ENCODE measurements at regions not wholly inside any gene's neighbourhood (a gene's known extent, or its start where the extent isn't known, plus 50 kb on each side); places are given as distances from the start of the nearest gene placed in this dataset.
A peak's percentile ranks its signal among the peaks of the same experiment; 100 is the strongest.

GRCh38 chr4:11313157-11313943 lies 115.3 kb downstream of the HS3ST1 start:
- peak overlapping the region in 1 of 2 donors; percentile 21 for H3K27ac ChIP-seq (ENCODE audit: low read depth in 2 of 2, low read length in 1 of 2)
- WGBS, 2 donors: 55 to 63% methylated on average over 6 of the region's 6 CpGs

GRCh38 chr4:11312389-11312788 lies 116.3 kb downstream of the HS3ST1 start:
- no peaks in the 10 kb centered on the region for H3K4me1 ChIP-seq (ENCODE audit: control insufficient read depth in 2 of 2, insufficient read depth in 2 of 2, low read length in 1 of 2)
- peaks cover 0 to under 1% of the 10 kb centered on the region in 2 donors for H3K9me3 ChIP-seq (ENCODE audit: control insufficient read depth in 2 of 2, insufficient read depth in 1 of 2, low read depth in 1 of 2, low read length in 1 of 2)
- H3K36me3 ChIP-seq (ENCODE audit: control insufficient read depth in 2 of 2, insufficient read depth in 2 of 2, low read length in 1 of 2): no peaks in the 10 kb centered on the region
- no peaks in the 10 kb centered on the region for H3K27me3 ChIP-seq (ENCODE audit: control insufficient read depth in 1 of 2, insufficient read depth in 2 of 2, low read length in 2 of 2)
- no peak overlapping the region for H3K27ac ChIP-seq (ENCODE audit: low read depth in 2 of 2, low read length in 1 of 2)
- H3K4me3 ChIP-seq (ENCODE audit: low read depth in 1 of 2, low read length in 2 of 2): no peak overlapping the region

More at GRCh38 chr4:11313157-11313943, 115.3 kb downstream of the HS3ST1 start:
- H3K4me1 ChIP-seq (ENCODE audit: control insufficient read depth in 2 of 2, insufficient read depth in 2 of 2, low read length in 1 of 2): no peaks in the 10 kb centered on the region
- no peak overlapping the region for H3K4me3 ChIP-seq (ENCODE audit: low read depth in 1 of 2, low read length in 2 of 2)
- no peaks in the 10 kb centered on the region for H3K9me3 ChIP-seq (ENCODE audit: control insufficient read depth in 2 of 2, insufficient read depth in 1 of 2, low read depth in 1 of 2, low read length in 1 of 2)
- no peaks in the 10 kb centered on the region for H3K27me3 ChIP-seq (ENCODE audit: control insufficient read depth in 1 of 2, insufficient read depth in 2 of 2, low read length in 2 of 2)
- no peaks in the 10 kb centered on the region for H3K36me3 ChIP-seq (ENCODE audit: control insufficient read depth in 2 of 2, insufficient read depth in 2 of 2, low read length in 1 of 2)

- H3K27ac ChIP-seq (ENCODE audit: low read depth in 2 of 2, low read length in 1 of 2): no peak overlapping the region
- peaks cover 0 to 2% of the 10 kb centered on the region in 2 donors for H3K4me1 ChIP-seq (ENCODE audit: control insufficient read depth in 2 of 2, insufficient read depth in 2 of 2, low read length in 1 of 2)
- H3K9me3 ChIP-seq (ENCODE audit: control insufficient read depth in 2 of 2, insufficient read depth in 1 of 2, low read depth in 1 of 2, low read length in 1 of 2): no peaks in the 10 kb centered on the region
- H3K36me3 ChIP-seq (ENCODE audit: control insufficient read depth in 2 of 2, insufficient read depth in 2 of 2, low read length in 1 of 2): no peaks in the 10 kb centered on the region
- WGBS, 2 donors: 59 to 82% methylated on average over 4 of the region's 4 CpGs
- no peaks in the 10 kb centered on the region for H3K27me3 ChIP-seq (ENCODE audit: control insufficient read depth in 1 of 2, insufficient read depth in 2 of 2, low read length in 2 of 2)
- no peak overlapping the region for H3K4me3 ChIP-seq (ENCODE audit: low read depth in 1 of 2, low read length in 2 of 2)
Observed at GRCh38 chr4:11301075-11301660, 127.5 kb downstream of the HS3ST1 start.

GRCh38 chr4:11299836-11300235 lies 128.9 kb downstream of the HS3ST1 start:
- no peaks in the 10 kb centered on the region for H3K9me3 ChIP-seq (ENCODE audit: control insufficient read depth in 2 of 2, insufficient read depth in 1 of 2, low read depth in 1 of 2, low read length in 1 of 2)
- no peak overlapping the region for H3K4me3 ChIP-seq (ENCODE audit: low read depth in 1 of 2, low read length in 2 of 2)
- no peaks in the 10 kb centered on the region for H3K36me3 ChIP-seq (ENCODE audit: control insufficient read depth in 2 of 2, insufficient read depth in 2 of 2, low read length in 1 of 2)
- WGBS, 2 donors: 80 to 82% methylated on average over 5 of the region's 5 CpGs
- peaks cover 0 to 2% of the 10 kb centered on the region in 2 donors for H3K4me1 ChIP-seq (ENCODE audit: control insufficient read depth in 2 of 2, insufficient read depth in 2 of 2, low read length in 1 of 2)
- no peaks in the 10 kb centered on the region for H3K27me3 ChIP-seq (ENCODE audit: control insufficient read depth in 1 of 2, insufficient read depth in 2 of 2, low read length in 2 of 2)
- no peak overlapping the region for H3K27ac ChIP-seq (ENCODE audit: low read depth in 2 of 2, low read length in 1 of 2)

- Histone ChIP-seq H3K4me3 (ENCODE audit: low read depth in 1 of 2, low read length in 2 of 2) (no peak overlapping the region), H3K4me1 (ENCODE audit: control insufficient read depth in 2 of 2, insufficient read depth in 2 of 2, low read length in 1 of 2) (peaks cover 0 to 2% of the 10 kb centered on the region in 2 donors), H3K36me3 (ENCODE audit: control insufficient read depth in 2 of 2, insufficient read depth in 2 of 2, low read length in 1 of 2) (no peaks in the 10 kb centered on the region), H3K9me3 (ENCODE audit: control insufficient read depth in 2 of 2, insufficient read depth in 1 of 2, low read depth in 1 of 2, low read length in 1 of 2) (no peaks in the 10 kb centered on the region), H3K27me3 (ENCODE audit: control insufficient read depth in 1 of 2, insufficient read depth in 2 of 2, low read length in 2 of 2) (no peaks in the 10 kb centered on the region), H3K27ac (ENCODE audit: low read depth in 2 of 2, low read length in 1 of 2) (no peak overlapping the region)
- 60 to 67% methylated on average over 6 of the region's 6 CpGs for WGBS, 2 donors
Observed at GRCh38 chr4:11299016-11299415, 129.7 kb downstream of the HS3ST1 start.

DNA sequence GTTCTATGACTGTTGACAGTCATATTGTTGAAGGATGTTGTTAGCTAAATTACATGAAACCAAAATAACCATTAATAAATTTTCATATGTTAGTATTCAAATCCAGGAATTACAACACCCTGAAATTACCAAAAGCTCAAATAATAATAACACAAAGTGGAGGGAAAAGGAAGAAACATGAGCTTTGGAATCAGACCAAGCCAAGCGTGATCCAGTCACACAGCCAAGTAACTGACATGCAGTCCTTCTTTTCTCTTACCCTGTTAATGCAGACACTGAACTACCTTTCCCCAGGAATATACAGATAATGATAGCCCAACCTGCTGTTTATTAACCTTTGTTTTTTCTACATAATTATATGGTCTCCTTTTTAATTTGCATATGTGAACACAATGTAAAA lies 130.2 kb downstream of the HS3ST1 start:
- Histone ChIP-seq H3K27me3 (ENCODE audit: control insufficient read depth in 1 of 2, insufficient read depth in 2 of 2, low read length in 2 of 2) (no peaks in the 10 kb centered on the region), H3K4me1 (ENCODE audit: control insufficient read depth in 2 of 2, insufficient read depth in 2 of 2, low read length in 1 of 2) (peaks cover 0 to 2% of the 10 kb centered on the region in 2 donors), H3K9me3 (ENCODE audit: control insufficient read depth in 2 of 2, insufficient read depth in 1 of 2, low read depth in 1 of 2, low read length in 1 of 2) (no peaks in the 10 kb centered on the region), H3K27ac (ENCODE audit: low read depth in 2 of 2, low read length in 1 of 2) (no peak overlapping the region), H3K36me3 (ENCODE audit: control insufficient read depth in 2 of 2, insufficient read depth in 2 of 2, low read length in 1 of 2) (no peaks in the 10 kb centered on the region), H3K4me3 (ENCODE audit: low read depth in 1 of 2, low read length in 2 of 2) (no peak overlapping the region)
- WGBS, 2 donors: 20 to 35% methylated on average over 1 of the region's 1 CpG

DNA sequence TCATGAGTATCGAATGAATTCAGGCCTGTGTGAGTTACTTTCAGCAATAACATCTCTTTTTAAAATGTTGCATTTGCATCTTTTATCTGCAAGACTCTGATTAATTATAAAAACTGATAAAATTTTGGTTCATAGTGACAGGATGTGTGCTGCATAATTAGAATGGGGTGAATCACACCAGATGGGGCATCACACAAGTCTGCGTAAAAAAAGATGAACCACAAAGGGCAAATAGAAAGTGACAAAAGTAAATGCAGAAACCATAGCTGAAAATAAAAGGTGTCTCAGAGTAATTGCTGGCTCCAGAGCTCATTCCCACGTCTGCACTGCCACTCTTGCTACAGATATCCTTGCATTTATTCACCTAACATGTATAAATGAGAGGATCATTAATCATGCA lies 131.1 kb downstream of the HS3ST1 start:
- Histone ChIP-seq H3K4me3 (ENCODE audit: low read depth in 1 of 2, low read length in 2 of 2) (no peak overlapping the region), H3K9me3 (ENCODE audit: control insufficient read depth in 2 of 2, insufficient read depth in 1 of 2, low read depth in 1 of 2, low read length in 1 of 2) (no peaks in the 10 kb centered on the region), H3K27ac (ENCODE audit: low read depth in 2 of 2, low read length in 1 of 2) (no peak overlapping the region), H3K27me3 (ENCODE audit: control insufficient read depth in 1 of 2, insufficient read depth in 2 of 2, low read length in 2 of 2) (no peaks in the 10 kb centered on the region), H3K4me1 (ENCODE audit: control insufficient read depth in 2 of 2, insufficient read depth in 2 of 2, low read length in 1 of 2) (peaks cover 0 to 2% of the 10 kb centered on the region in 2 donors), H3K36me3 (ENCODE audit: control insufficient read depth in 2 of 2, insufficient read depth in 2 of 2, low read length in 1 of 2) (no peaks in the 10 kb centered on the region)
- 60 to 64% methylated on average over 3 of the region's 3 CpGs for WGBS, 2 donors

- H3K9me3 ChIP-seq (ENCODE audit: control insufficient read depth in 2 of 2, insufficient read depth in 1 of 2, low read depth in 1 of 2, low read length in 1 of 2): no peaks in the 10 kb centered on the region
- no peak overlapping the region for H3K4me3 ChIP-seq (ENCODE audit: low read depth in 1 of 2, low read length in 2 of 2)
- H3K27ac ChIP-seq (ENCODE audit: low read depth in 2 of 2, low read length in 1 of 2): no peak overlapping the region
- no peaks in the 10 kb centered on the region for H3K27me3 ChIP-seq (ENCODE audit: control insufficient read depth in 1 of 2, insufficient read depth in 2 of 2, low read length in 2 of 2)
- H3K36me3 ChIP-seq (ENCODE audit: control insufficient read depth in 2 of 2, insufficient read depth in 2 of 2, low read length in 1 of 2): no peaks in the 10 kb centered on the region
- H3K4me1 ChIP-seq (ENCODE audit: control insufficient read depth in 2 of 2, insufficient read depth in 2 of 2, low read length in 1 of 2): peaks cover 0 to 2% of the 10 kb centered on the region in 2 donors
- 39 to 47% methylated on average over 4 of the region's 4 CpGs for WGBS, 2 donors
Observed at GRCh38 chr4:11297201-11297600, 131.5 kb downstream of the HS3ST1 start.

GRCh38 chr4:11293866-11294265 lies 134.8 kb downstream of the HS3ST1 start:
- H3K36me3 ChIP-seq (ENCODE audit: control insufficient read depth in 2 of 2, insufficient read depth in 2 of 2, low read length in 1 of 2): no peaks in the 10 kb centered on the region
- no peak overlapping the region for H3K27ac ChIP-seq (ENCODE audit: low read depth in 2 of 2, low read length in 1 of 2)
- no peaks in the 10 kb centered on the region for H3K27me3 ChIP-seq (ENCODE audit: control insufficient read depth in 1 of 2, insufficient read depth in 2 of 2, low read length in 2 of 2)
- no peak overlapping the region for H3K4me3 ChIP-seq (ENCODE audit: low read depth in 1 of 2, low read length in 2 of 2)
- WGBS, 2 donors: 61 to 81% methylated on average over 1 of the region's 1 CpG
- no peaks in the 10 kb centered on the region for H3K4me1 ChIP-seq (ENCODE audit: control insufficient read depth in 2 of 2, insufficient read depth in 2 of 2, low read length in 1 of 2)
- no peaks in the 10 kb centered on the region for H3K9me3 ChIP-seq (ENCODE audit: control insufficient read depth in 2 of 2, insufficient read depth in 1 of 2, low read depth in 1 of 2, low read length in 1 of 2)

GRCh38 chr4:11287055-11287454 lies 141.6 kb downstream of the HS3ST1 start:
- no peaks in the 10 kb centered on the region for H3K4me1 ChIP-seq (ENCODE audit: control insufficient read depth in 2 of 2, insufficient read depth in 2 of 2, low read length in 1 of 2)
- H3K4me3 ChIP-seq (ENCODE audit: low read depth in 1 of 2, low read length in 2 of 2): no peak overlapping the region
- no peaks in the 10 kb centered on the region for H3K27me3 ChIP-seq (ENCODE audit: control insufficient read depth in 1 of 2, insufficient read depth in 2 of 2, low read length in 2 of 2)
- WGBS, 2 donors: 86 to 90% methylated on average over 2 of the region's 2 CpGs
- H3K9me3 ChIP-seq (ENCODE audit: control insufficient read depth in 2 of 2, insufficient read depth in 1 of 2, low read depth in 1 of 2, low read length in 1 of 2): peaks cover 0 to 6% of the 10 kb centered on the region in 2 donors
- H3K36me3 ChIP-seq (ENCODE audit: control insufficient read depth in 2 of 2, insufficient read depth in 2 of 2, low read length in 1 of 2): no peaks in the 10 kb centered on the region
- H3K27ac ChIP-seq (ENCODE audit: low read depth in 2 of 2, low read length in 1 of 2): no peak overlapping the region

All from esophagus (tissue), 2 donors.